Mesendoderm (in vitro differentiated cells): ENCODE measurements at regions not wholly inside any gene's neighbourhood (a gene's known extent, or its start where the extent isn't known, plus 50 kb on each side); places are given as distances from the start of the nearest gene placed in this dataset.

ENCODE experiments used
- DNase-seq: peaks from one replicate; pipeline ENCODE4 v3.0.0; 2013
- H2AK5ac ChIP-seq: 2 replicates; pipeline ENCODE4 v1.6.1; 2013; ENCODE audit warnings: low read length, inconsistent platforms
- H2BK120ac ChIP-seq: 2 replicates; pipeline ENCODE4 v1.6.1; 2013; ENCODE audit warnings: low read depth, mild to moderate bottlenecking, low read length, moderate library complexity, mixed read lengths
- H2BK15ac ChIP-seq: replicated peaks from 2 replicates; pipeline ENCODE4 v1.6.1; 2013; ENCODE audit warnings: low read depth, mild to moderate bottlenecking, moderate library complexity
- H2BK5ac ChIP-seq: 2 replicates; pipeline ENCODE4 v1.6.1; 2013; ENCODE audit warnings: low read length, inconsistent platforms
- H3K18ac ChIP-seq: 2 replicates; pipeline ENCODE4 v1.6.1; 2013; ENCODE audit warnings: mild to moderate bottlenecking, low read length, mixed read lengths
- H3K23ac ChIP-seq: one replicate; pipeline ENCODE4 v1.6.1; 2013; ENCODE audit warnings: low read length
- H3K27ac ChIP-seq: 2 replicates; pipeline ENCODE4 v1.5.1; 2013; ENCODE audit warnings: low read depth, mild to moderate bottlenecking, inconsistent platforms, low read length, moderate library complexity
- H3K27me3 ChIP-seq: 2 replicates; pipeline ENCODE4 v1.6.1; 2013; ENCODE audit warnings: low read length, control low read depth, mild to moderate bottlenecking, inconsistent platforms; ENCODE audit not compliant: insufficient read depth, poor library complexity
- H3K36me3 ChIP-seq: 2 replicates; pipeline ENCODE4 v1.6.1; 2013; ENCODE audit warnings: low read length, inconsistent platforms; ENCODE audit not compliant: control insufficient read depth, insufficient read depth
- H3K4ac ChIP-seq: one replicate; pipeline ENCODE4 v1.6.1; 2013; ENCODE audit warnings: low read depth, mild to moderate bottlenecking, low read length, moderate library complexity
- H3K4me1 ChIP-seq: 2 replicates; pipeline ENCODE4 v1.6.1; 2013; ENCODE audit warnings: low read depth, low read length, inconsistent platforms; ENCODE audit not compliant: control insufficient read depth
- H3K4me2 ChIP-seq: 2 replicates; pipeline ENCODE4 v1.6.1; 2013; ENCODE audit warnings: low read length
- H3K4me3 ChIP-seq: 2 replicates; pipeline ENCODE4 v1.5.1; 2013; ENCODE audit warnings: mild to moderate bottlenecking, low read length
- H3K56ac ChIP-seq: one replicate; pipeline ENCODE4 v1.6.1; 2013; ENCODE audit warnings: low read length
- H3K79me1 ChIP-seq: 2 replicates; pipeline ENCODE4 v1.6.1; 2013; ENCODE audit warnings: low read length, inconsistent platforms
- H3K79me2 ChIP-seq: 2 replicates; pipeline ENCODE4 v1.6.1; 2013; ENCODE audit warnings: mild to moderate bottlenecking, low read length; ENCODE audit not compliant: control insufficient read depth, insufficient read depth
- H3K9ac ChIP-seq: 2 replicates; pipeline ENCODE4 v1.6.1; 2013; ENCODE audit warnings: low read length, inconsistent platforms
- H4K5ac ChIP-seq: one replicate; pipeline ENCODE4 v1.6.1; 2013; ENCODE audit warnings: low read length
- H4K8ac ChIP-seq: one replicate; pipeline ENCODE4 v1.6.1; 2013; ENCODE audit warnings: low read depth, mild to moderate bottlenecking, control low read depth, low read length, moderate library complexity
- WGBS: extraction: QIAGEN DNeasy Blood & Tissue Kit; methylation state at CpG from one replicate; pipeline ENCODE4 v1.1.7; 2013; ENCODE audit warnings: low lambda C conversion rate, missing lambda C conversion rate; ENCODE audit not compliant: insufficient coverage; ENCODE audit errors: extremely low coverage; 5-methylcytosine and 5-hydroxymethylcytosine counted together

DNA sequence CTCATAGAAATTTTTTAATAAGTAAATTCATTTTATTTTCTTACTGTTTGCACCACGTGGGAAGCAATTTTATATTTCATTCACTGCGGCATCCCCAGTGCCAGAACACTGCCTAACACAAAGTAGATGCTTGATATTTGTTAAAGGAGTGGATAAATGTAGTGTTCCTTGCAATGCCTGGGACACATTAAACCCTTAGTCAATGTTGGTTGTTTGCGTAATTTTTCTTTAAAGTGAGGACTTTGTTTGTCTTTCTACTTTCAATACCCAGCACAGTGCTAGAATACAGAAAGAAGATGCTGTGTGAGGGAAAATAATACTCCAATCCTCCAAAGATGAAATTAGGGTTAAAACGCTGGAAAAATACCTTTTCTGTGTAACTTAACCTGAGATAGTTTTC lies 299.3 kb downstream of the MAP2K6 start:
- H3K4me3 ChIP-seq, result no peak overlapping the region
- no peaks in the 10 kb centered on the region for H3K79me2 ChIP-seq
- H3K79me1 ChIP-seq, result no peaks in the 10 kb centered on the region
- no peak overlapping the region for H3K18ac ChIP-seq
- no peaks in the 10 kb centered on the region for H3K27me3 ChIP-seq
- no peak overlapping the region for H3K27ac ChIP-seq
- no peak overlapping the region for H3K9ac ChIP-seq
- no peak overlapping the region for H3K4me2 ChIP-seq
- H3K23ac ChIP-seq, result no peak overlapping the region
- no peak overlapping the region for H3K4ac ChIP-seq
- H2BK120ac ChIP-seq, result no peak overlapping the region
- no peak overlapping the region for H3K56ac ChIP-seq
- no CpG with 5 or more reads among the region's 4 CpGs for WGBS
- no peak overlapping the region for H4K5ac ChIP-seq
- H2BK15ac ChIP-seq, result no peak overlapping the region
- H2AK5ac ChIP-seq, result no peak overlapping the region
- H3K4me1 ChIP-seq, result no peaks in the 10 kb centered on the region
- DNase-seq, result no peak
- no peaks in the 10 kb centered on the region for H3K36me3 ChIP-seq
- H4K8ac ChIP-seq, result no peak overlapping the region
- H2BK5ac ChIP-seq, result no peak overlapping the region

GRCh38 chr17:69714669-69715068 lies 300.2 kb downstream of the MAP2K6 start:
- no CpG with 5 or more reads among the region's 2 CpGs for WGBS
- DNase-seq, result no peak

DNA sequence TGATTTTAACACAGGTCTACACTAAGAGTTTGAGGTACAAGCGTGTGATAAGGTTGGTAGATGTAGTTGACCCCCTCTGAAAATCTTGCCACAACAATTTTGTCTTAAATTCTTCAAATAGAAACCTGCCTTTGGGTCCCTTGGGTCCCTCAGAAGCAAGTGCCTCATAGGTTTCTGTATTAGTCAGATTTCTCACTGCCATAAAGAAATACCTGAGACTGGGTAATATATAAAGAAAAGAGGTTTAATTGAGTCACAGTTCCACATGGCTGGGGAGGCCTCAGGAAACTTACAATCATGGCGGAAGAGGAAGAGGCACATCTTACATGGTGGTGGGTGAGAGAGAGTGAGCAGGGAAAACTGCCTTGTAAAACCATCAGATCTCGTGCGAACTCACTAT lies 301.2 kb downstream of the MAP2K6 start:
- no peak for DNase-seq
- Histone ChIP-seq H3K4me2 (no peak overlapping the region), H3K4me3 (no peak overlapping the region), H2BK5ac (no peak overlapping the region), H3K4ac (no peak overlapping the region), H3K27me3 (no peaks in the 10 kb centered on the region), H3K36me3 (no peaks in the 10 kb centered on the region), H3K18ac (no peak overlapping the region), H2BK120ac (no peak overlapping the region), H2BK15ac (no peak overlapping the region), H3K27ac (no peak overlapping the region), H4K5ac (no peak overlapping the region), H3K79me1 (no peaks in the 10 kb centered on the region), H3K23ac (no peak overlapping the region), H3K79me2 (no peaks in the 10 kb centered on the region), H3K56ac (no peak overlapping the region), H2AK5ac (no peak overlapping the region), H4K8ac (no peak overlapping the region), H3K4me1 (no peaks in the 10 kb centered on the region), H3K9ac (no peak overlapping the region)
- no CpG with 5 or more reads among the region's 4 CpGs for WGBS

More at GRCh38 chr17:69714669-69715068, 300.2 kb downstream of the MAP2K6 start:
- no peak overlapping the region for H3K4me3 ChIP-seq
- H3K4me1 ChIP-seq, result no peaks in the 10 kb centered on the region
- H3K23ac ChIP-seq, result no peak overlapping the region
- H2BK5ac ChIP-seq, result no peak overlapping the region
- no peak overlapping the region for H3K56ac ChIP-seq
- H3K4ac ChIP-seq, result no peak overlapping the region
- no peak overlapping the region for H2BK120ac ChIP-seq
- no peak overlapping the region for H2BK15ac ChIP-seq
- no peaks in the 10 kb centered on the region for H3K27me3 ChIP-seq
- no peaks in the 10 kb centered on the region for H3K79me1 ChIP-seq
- H3K18ac ChIP-seq, result no peak overlapping the region
- H3K27ac ChIP-seq, result no peak overlapping the region
- H3K36me3 ChIP-seq, result no peaks in the 10 kb centered on the region
- no peak overlapping the region for H3K4me2 ChIP-seq
- no peak overlapping the region for H4K5ac ChIP-seq
- H3K79me2 ChIP-seq, result no peaks in the 10 kb centered on the region
- no peak overlapping the region for H3K9ac ChIP-seq
- H2AK5ac ChIP-seq, result no peak overlapping the region
- H4K8ac ChIP-seq, result no peak overlapping the region

GRCh38 chr17:69716556-69716955 lies 302.1 kb downstream of the MAP2K6 start:
- Histone ChIP-seq H3K4ac (no peak overlapping the region), H3K23ac (no peak overlapping the region), H3K18ac (no peak overlapping the region), H3K27me3 (no peaks in the 10 kb centered on the region), H2BK5ac (no peak overlapping the region), H3K4me3 (no peak overlapping the region), H3K27ac (no peak overlapping the region), H2AK5ac (no peak overlapping the region), H3K4me2 (no peak overlapping the region), H3K56ac (no peak overlapping the region), H4K8ac (no peak overlapping the region), H3K9ac (no peak overlapping the region), H2BK120ac (no peak overlapping the region), H4K5ac (no peak overlapping the region), H3K4me1 (no peaks in the 10 kb centered on the region), H2BK15ac (no peak overlapping the region), H3K79me1 (no peaks in the 10 kb centered on the region), H3K79me2 (no peaks in the 10 kb centered on the region), H3K36me3 (no peaks in the 10 kb centered on the region)
- DNase-seq, result no peak
- no CpG with 5 or more reads among the region's 6 CpGs for WGBS

DNA sequence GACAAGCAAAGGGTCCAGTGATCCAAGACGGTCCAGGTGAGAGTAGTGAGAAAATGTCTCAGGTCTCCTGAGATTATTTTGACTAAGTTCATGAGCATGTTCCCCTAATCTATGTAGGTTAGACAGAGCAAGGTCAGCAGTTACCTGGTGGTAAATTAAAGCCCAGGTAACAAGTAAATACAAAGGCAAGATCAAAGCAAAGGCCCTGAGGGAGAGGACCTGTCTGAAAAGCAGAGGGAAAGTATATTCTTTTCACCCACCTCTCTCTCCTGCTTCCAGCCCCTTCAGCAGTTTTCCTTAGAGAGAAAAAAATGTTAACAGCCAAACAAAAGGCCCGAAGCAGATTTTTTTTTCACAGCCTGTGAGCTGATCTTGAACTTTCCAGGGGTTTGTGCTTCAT lies 302.7 kb downstream of the MAP2K6 start:
- H3K27ac ChIP-seq, result no peak overlapping the region
- H2BK15ac ChIP-seq, result no peak overlapping the region
- peak; percentile 3 for DNase-seq
- H3K4me3 ChIP-seq, result no peak overlapping the region
- no peak overlapping the region for H3K56ac ChIP-seq
- H2BK120ac ChIP-seq, result no peak overlapping the region
- no peaks in the 10 kb centered on the region for H3K4me1 ChIP-seq
- no peak overlapping the region for H2AK5ac ChIP-seq
- H3K27me3 ChIP-seq, result no peaks in the 10 kb centered on the region
- H4K5ac ChIP-seq, result no peak overlapping the region
- H3K36me3 ChIP-seq, result no peaks in the 10 kb centered on the region
- no peaks in the 10 kb centered on the region for H3K79me2 ChIP-seq
- no CpG with 5 or more reads among the region's 2 CpGs for WGBS
- no peak overlapping the region for H3K18ac ChIP-seq
- H3K4ac ChIP-seq, result no peak overlapping the region
- H4K8ac ChIP-seq, result no peak overlapping the region
- no peak overlapping the region for H3K9ac ChIP-seq
- no peak overlapping the region for H2BK5ac ChIP-seq
- no peak overlapping the region for H3K23ac ChIP-seq
- H3K4me2 ChIP-seq, result no peak overlapping the region
- H3K79me1 ChIP-seq, result no peaks in the 10 kb centered on the region

GRCh38 chr17:69717819-69718218 lies 303.3 kb downstream of the MAP2K6 start:
- Histone ChIP-seq H3K4me2 (no peak overlapping the region), H2BK15ac (no peak overlapping the region), H4K8ac (no peak overlapping the region), H3K9ac (no peak overlapping the region), H3K18ac (no peak overlapping the region), H2AK5ac (no peak overlapping the region), H3K4me1 (no peaks in the 10 kb centered on the region), H3K4me3 (no peak overlapping the region), H2BK5ac (no peak overlapping the region), H3K23ac (no peak overlapping the region), H4K5ac (no peak overlapping the region), H3K36me3 (no peaks in the 10 kb centered on the region), H3K79me2 (no peaks in the 10 kb centered on the region), H3K27me3 (no peaks in the 10 kb centered on the region), H2BK120ac (no peak overlapping the region), H3K56ac (no peak overlapping the region), H3K27ac (no peak overlapping the region), H3K79me1 (no peaks in the 10 kb centered on the region), H3K4ac (no peak overlapping the region)
- DNase-seq, result no peak
- no CpG with 5 or more reads among the region's 4 CpGs for WGBS
